ENCODE measurements at regions not wholly inside any gene's neighbourhood (a gene's known extent, or its start where the extent isn't known, plus 50 kb on each side); places are given as distances from the start of the nearest gene placed in this dataset.

DNA sequence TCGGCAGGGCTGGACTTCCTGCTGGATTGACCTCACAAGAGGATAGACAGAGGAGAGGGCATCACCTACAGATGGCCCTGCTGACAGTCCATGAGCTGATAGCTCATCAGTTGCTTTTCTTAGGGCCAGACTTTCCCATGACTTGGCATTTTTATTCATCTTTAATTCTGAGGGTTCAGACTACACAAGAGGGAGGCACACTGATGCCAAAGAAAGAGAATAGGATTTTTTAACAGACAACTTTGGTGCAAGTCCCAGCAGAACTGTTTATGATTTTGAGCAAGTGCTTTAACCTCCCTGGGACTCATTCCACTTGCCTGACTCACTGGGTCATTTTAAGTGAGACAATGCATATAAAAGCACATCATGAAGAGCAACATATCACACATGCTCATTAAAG, 299.2 kb downstream of the INSIG2 start:
- TF ChIP-seq, protein P1, sequence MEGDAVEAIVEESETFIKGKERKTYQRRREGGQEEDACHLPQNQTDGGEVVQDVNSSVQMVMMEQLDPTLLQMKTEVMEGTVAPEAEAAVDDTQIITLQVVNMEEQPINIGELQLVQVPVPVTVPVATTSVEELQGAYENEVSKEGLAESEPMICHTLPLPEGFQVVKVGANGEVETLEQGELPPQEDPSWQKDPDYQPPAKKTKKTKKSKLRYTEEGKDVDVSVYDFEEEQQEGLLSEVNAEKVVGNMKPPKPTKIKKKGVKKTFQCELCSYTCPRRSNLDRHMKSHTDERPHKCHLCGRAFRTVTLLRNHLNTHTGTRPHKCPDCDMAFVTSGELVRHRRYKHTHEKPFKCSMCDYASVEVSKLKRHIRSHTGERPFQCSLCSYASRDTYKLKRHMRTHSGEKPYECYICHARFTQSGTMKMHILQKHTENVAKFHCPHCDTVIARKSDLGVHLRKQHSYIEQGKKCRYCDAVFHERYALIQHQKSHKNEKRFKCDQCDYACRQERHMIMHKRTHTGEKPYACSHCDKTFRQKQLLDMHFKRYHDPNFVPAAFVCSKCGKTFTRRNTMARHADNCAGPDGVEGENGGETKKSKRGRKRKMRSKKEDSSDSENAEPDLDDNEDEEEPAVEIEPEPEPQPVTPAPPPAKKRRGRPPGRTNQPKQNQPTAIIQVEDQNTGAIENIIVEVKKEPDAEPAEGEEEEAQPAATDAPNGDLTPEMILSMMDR (IDR thresholded peaks at IDR 0.05; ENCODE audit: low read depth, low read length, missing control alignments) = no peak
- peak; percentile 33 for DNase-seq (ENCODE audit: extremely low read depth, low read depth)
- H3K4me3 ChIP-seq (replicated peaks; ENCODE audit: low read depth, low read length) = no peak overlapping the region

DNA sequence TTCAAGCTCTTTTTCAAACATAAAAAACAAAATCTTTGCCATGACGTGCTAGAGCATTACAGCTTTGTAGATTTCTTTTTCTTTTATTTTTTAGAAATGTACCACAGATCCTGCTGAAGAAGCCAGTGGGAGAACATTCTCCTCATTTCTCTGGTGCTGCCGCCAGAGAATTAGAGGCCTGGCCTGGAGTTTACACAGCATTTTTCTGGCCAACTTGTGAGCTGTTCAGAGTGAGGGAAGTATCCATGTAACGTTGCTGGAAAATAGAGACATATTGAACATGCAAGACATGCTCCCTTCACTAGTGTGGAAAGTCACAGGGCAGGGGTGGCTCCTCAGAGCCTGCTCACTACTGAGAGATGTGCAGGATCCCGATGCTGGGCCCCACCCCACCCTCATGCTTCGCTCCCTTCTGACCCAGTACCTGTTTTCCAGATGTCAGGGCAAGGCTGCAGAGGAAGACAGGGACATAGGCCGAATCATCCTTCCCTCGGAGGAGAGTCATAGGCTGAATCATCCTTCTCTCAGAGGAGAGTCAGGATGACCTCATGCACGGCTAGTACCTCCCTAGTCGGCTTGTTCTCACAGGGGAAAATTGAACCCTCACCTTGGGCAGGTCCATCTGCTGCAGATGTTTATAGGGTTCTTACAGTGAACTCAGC, 298.5 kb downstream of the INSIG2 start:
- no peak overlapping the region for H3K4me3 ChIP-seq (replicated peaks; ENCODE audit: low read depth, low read length)
- DNase-seq (ENCODE audit: extremely low read depth, low read depth) = peak; percentile 78
- TF ChIP-seq, protein P1 (IDR thresholded peaks at IDR 0.05; ENCODE audit: low read depth, low read length, missing control alignments) = no peak

DNA sequence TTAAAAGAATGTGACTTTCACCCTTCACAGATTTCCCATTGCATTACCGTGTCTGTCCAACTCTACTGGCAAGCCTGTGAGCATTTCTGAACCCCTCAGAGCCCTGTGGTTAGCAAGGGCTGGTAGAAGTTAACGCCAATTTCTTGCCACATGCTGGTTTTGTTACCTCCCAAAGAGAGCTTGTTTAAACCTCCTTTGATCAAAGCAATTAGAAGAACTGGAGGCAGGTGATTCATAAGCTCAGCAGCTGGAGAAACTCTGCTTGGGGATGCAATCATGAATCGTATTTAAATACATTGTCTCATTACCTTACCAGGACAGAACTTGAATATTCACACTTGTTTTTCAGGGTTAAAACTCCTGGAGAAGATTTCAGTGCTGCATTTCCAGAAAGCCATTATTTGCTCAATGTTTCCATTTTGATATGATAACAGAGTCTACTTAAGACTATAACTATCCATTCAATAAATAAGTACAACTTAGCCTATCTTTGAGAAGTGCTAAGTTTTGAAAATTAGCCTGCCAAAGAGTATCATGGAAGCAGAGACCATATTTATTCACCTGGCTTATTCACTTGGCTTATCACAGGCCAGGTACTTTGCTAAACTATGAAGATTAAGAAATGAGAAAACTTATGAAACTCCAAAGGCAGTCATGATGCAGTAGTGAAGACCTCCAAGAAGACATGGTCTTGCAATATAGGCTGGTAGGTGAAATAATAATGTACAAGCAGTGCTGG, 292.8 kb downstream of the INSIG2 start:
- DNase-seq (ENCODE audit: extremely low read depth, low read depth) = no peak
- TF ChIP-seq, protein P1 (IDR thresholded peaks at IDR 0.05; ENCODE audit: low read depth, low read length, missing control alignments) = no peak
- H3K4me3 ChIP-seq (replicated peaks; ENCODE audit: low read depth, low read length) = no peak overlapping the region

DNA sequence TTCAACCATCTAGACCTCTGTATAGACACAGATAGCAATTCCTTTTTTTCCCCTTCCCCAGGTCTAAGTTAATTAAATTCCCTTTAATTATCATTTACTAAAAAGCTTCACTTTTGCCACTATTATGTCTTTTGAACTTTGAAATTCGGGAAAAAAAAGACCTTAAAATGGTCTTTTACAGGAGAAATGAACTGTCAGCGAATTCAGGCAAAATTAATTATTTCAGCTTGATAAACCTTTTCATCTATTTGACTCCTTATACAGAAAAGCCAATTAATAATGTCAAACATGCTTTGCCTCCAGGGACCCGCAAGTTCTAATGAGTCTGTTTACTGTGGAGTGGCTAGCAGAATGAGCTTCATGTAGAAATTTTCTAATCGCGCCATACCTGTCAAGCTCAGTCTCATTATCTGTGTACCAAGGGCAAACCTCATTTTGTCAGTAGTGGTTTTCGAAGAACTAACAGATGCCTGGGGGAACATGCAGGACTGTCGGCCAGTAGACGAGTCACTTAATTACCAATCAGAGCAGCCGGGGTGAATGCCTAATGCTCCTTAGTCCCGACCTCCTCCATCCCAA, 287.7 kb downstream of the INSIG2 start:
- TF ChIP-seq, protein P1 (IDR thresholded peaks at IDR 0.05; ENCODE audit: low read depth, low read length, missing control alignments) = no peak
- DNase-seq (ENCODE audit: extremely low read depth, low read depth) = no peak

DNA sequence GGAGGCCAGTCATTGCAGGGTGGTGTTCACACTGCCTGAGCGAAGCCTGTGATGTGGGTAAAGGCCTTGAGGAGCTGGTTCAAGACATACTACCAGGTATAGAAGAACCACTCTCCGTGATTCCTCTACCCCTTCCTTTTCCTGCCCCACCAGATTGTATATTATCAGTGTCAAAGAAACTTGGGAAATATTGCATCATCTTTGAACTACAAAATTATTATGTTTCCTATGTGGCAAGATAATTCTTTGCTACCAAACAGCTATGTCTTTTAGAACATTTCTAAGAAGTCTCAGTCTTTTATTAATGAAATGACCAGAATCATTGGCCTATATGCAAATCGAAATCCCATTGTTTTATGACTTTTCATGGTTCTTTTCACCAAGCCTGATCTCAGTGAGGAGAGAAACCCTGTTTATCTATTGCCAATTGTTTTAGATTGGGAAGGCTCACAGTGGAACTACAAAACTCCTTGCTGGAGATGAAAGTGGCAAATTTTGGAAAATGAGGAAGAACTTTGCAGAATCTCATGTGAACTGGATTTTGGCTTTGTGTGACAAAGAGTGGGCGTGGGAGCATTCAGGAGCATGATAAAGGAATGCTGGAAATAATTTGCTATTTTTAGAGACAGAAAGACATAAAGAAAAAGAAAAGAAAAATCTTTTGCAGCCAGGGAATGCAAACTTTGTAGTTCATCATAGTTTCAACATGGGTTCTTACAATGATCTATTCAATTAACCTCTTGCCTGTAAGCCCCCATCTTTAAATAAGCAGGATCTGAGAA, 286.9 kb downstream of the INSIG2 start:
- no peak overlapping the region for H3K4me3 ChIP-seq (replicated peaks; ENCODE audit: low read depth, low read length)
- TF ChIP-seq, protein P1 (IDR thresholded peaks at IDR 0.05; ENCODE audit: low read depth, low read length, missing control alignments) = no peak
- DNase-seq (ENCODE audit: extremely low read depth, low read depth) = no peak

More for the DNA sequence above, 287.7 kb downstream of the INSIG2 start:
- H3K4me3 ChIP-seq (replicated peaks; ENCODE audit: low read depth, low read length) = no peak overlapping the region
